Common myeloid progenitor, CD34-positive (primary cell): ENCODE measurements at regions not wholly inside any gene's neighbourhood (a gene's known extent, or its start where the extent isn't known, plus 50 kb on each side); places are given as distances from the start of the nearest gene placed in this dataset.

Experiments used
- CTCF ChIA-PET: fragments of 350-600 bp; sonication (Branson Sonifier 250); formaldehyde crosslinking; loops from one replicate; lab custom pipeline; 2021; ENCODE audit warnings: antibody characterized with exemption; lab: Charles Lee
- POLR2A ChIA-PET: fragments of 350-600 bp; sonication (Branson Sonifier 250); formaldehyde crosslinking; loops from one replicate; lab custom pipeline; 2021; ENCODE audit warnings: antibody characterized with exemption; lab: Charles Lee
- DNase-seq, 3 donors: peaks; one replicate each; pipeline versions ENCODE4 v3.0.0 to v3.0.0-alpha.2; 2013
- H3K27ac ChIP-seq, 2 experiments: 1 replicate in 1 of 2; 2 replicates in 1 of 2; pipeline ENCODE4 v1.7.0; 2013; ENCODE audit warnings: inconsistent platforms in 2 of 2, low read length in 2 of 2, mild to moderate bottlenecking in 2 of 2, low read depth in 1 of 2, moderate library complexity in 1 of 2; ENCODE audit not compliant: severe bottlenecking in 2 of 2, insufficient read depth in 1 of 2, poor library complexity in 1 of 2
- H3K27me3 ChIP-seq, 5 experiments: replicated peaks in 2 of 5; 1 replicate in 3 of 5; 2 replicates in 2 of 5; pipeline versions ENCODE4 v1.6.1 to v1.7.0; 2013; ENCODE audit warnings: low read length in 4 of 5, mild to moderate bottlenecking in 2 of 5, moderate library complexity in 2 of 5, inconsistent platforms in 1 of 5; ENCODE audit not compliant: insufficient read depth in 5 of 5, control insufficient read depth in 4 of 5
- H3K36me3 ChIP-seq, 4 experiments: 1 replicate in 2 of 4; 2 replicates in 2 of 4; pipeline versions ENCODE4 v1.6.1 to v1.7.0; 2013; ENCODE audit warnings: low read length in 3 of 4, control low read depth in 1 of 4, mild to moderate bottlenecking in 1 of 4; ENCODE audit not compliant: control insufficient read depth in 4 of 4, insufficient read depth in 4 of 4
- H3K4me1 ChIP-seq, 4 experiments: 1 replicate in 3 of 4; 2 replicates in 1 of 4; pipeline versions ENCODE4 v1.6.1 to v1.7.1; 2013; ENCODE audit warnings: low read length in 3 of 4, mild to moderate bottlenecking in 3 of 4, control low read depth in 1 of 4, inconsistent platforms in 1 of 4, moderate library complexity in 1 of 4; ENCODE audit not compliant: control insufficient read depth in 4 of 4, insufficient read depth in 4 of 4; ENCODE audit errors: control extremely low read depth in 1 of 4
- H3K4me3 ChIP-seq, 7 experiments: 1 replicate in 4 of 7; 2 replicates in 3 of 7; pipeline versions ENCODE4 v1.5.1 to v1.7.0; 2013; ENCODE audit warnings: mild to moderate bottlenecking in 7 of 7, low read length in 6 of 7, moderate library complexity in 6 of 7, inconsistent platforms in 2 of 7, low read depth in 2 of 7, control low read depth in 1 of 7; ENCODE audit not compliant: insufficient read depth in 4 of 7, control insufficient read depth in 1 of 7; ENCODE audit errors: extremely low read depth in 1 of 7
- H3K9me3 ChIP-seq, 5 experiments: 1 replicate in 4 of 5; 2 replicates in 1 of 5; pipeline versions ENCODE4 v1.6.1 to v1.7.1; 2013; ENCODE audit warnings: low read length in 4 of 5, mild to moderate bottlenecking in 2 of 5, inconsistent platforms in 1 of 5, low read depth in 1 of 5, moderate library complexity in 1 of 5; ENCODE audit not compliant: control insufficient read depth in 4 of 5, insufficient read depth in 2 of 5; ENCODE audit errors: control extremely low read depth in 1 of 5
- WGBS: methylation state at CpG from one replicate; pipeline ENCODE4 v1.1.5; 2013; ENCODE audit not compliant: insufficient coverage; 5-methylcytosine and 5-hydroxymethylcytosine counted together

DNA sequence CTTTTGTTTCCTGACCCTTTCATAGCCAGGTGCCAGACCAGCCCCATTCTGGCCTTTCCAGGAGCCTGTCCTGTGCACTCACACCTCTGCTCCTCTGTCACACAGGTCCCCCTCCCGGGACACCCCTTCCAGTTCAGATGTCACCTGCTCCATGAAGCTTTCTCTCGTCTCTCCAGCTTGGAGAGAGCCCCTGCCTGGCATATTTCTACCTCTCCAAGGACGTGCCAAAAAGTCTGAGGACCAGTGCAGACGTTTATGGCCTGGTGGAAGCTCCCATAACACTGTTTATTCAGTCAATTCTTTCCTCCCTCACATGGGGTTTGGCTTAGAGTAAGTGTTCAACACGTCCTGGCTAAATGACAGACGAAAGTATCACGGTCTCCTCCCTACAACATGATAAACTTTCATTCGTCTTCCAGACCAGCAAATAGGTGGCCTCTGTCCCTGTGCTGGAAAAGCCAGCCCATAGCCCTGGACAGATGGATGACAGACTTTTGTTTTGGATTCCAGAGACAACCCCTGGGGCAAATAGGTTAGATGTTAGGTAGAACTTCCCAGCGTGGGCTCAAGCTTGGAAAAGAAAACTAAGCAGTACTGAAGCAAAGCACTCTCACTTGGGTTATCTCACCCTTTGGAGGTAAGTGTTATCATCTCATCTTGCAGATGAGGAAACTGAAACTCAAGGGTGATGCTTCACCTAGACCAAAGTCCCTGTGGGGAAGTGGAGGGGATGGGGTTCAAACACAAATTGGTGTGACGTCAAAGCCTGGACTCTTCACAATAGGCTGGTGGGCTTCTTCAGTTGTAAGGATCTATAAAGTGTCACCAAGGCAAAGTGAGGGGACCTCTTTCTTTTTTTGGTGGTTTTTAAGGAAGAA, 52.9 kb upstream of the ECE1 start:
- H3K4me3 ChIP-seq: no peak overlapping the region
- DNase-seq: no peak
- POLR2A ChIA-PET: interaction anchor here (0.7 kb wide), 1 partner anchor 11 kb away, joined by 4 read pairs; no protein-coding TSS in a partner anchor
- WGBS: 86% methylated on average over 6 of the region's 10 CpGs
- H3K36me3 ChIP-seq: no peaks in the 10 kb centered on the region
- no peaks in the 10 kb centered on the region for H3K9me3 ChIP-seq
- H3K27ac ChIP-seq: no peak overlapping the region
- CTCF ChIA-PET: interaction anchor here (0.9 to 2.0 kb wide), 2 partner anchors 25 to 89 kb away, joined by 4 to 9 read pairs; no protein-coding TSS in a partner anchor
- peaks cover 0 to 53% (median 13%) of the 10 kb centered on the region in 5 experiments for H3K27me3 ChIP-seq
- peaks cover 2 to 44% (median 33%) of the 10 kb centered on the region in 4 experiments for H3K4me1 ChIP-seq

- POLR2A ChIA-PET: no interaction called here
- Histone ChIP-seq H3K9me3 (no peaks in the 10 kb centered on the region), H3K36me3 (no peaks in the 10 kb centered on the region), H3K4me3 (no peak overlapping the region), H3K27me3 (peaks cover 0 to 43% (median 11%) of the 10 kb centered on the region in 5 experiments), H3K27ac (no peak overlapping the region), H3K4me1 (peaks cover 11 to 57% (median 49%) of the 10 kb centered on the region in 4 experiments)
- DNase-seq: no peak
- WGBS: 95% methylated on average over 7 of the region's 10 CpGs
- CTCF ChIA-PET: no interaction called here
These were observed 51.3 kb upstream of the ECE1 start for GRCh38 chr1:21341517-21342078.

DNA sequence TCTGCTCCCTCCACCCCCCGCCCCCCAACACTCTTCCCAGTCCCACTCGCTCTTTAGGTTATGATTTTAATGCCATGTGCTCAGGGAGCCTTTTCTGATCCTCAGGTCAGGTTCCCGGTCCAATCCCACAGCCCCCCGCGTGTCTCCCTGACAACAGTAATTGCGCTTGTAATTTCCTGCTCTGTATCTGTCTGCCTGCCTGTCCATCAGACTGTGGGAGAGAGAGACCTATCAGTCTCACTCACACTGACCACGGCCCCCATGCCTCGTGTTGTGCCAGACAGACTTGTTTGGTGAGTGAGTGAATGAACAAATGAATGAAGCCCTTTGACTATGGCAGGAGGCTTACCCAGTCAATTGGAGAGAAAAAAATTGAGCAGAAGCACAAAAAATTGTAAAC, 50.8 kb upstream of the ECE1 start:
- H3K4me1 ChIP-seq: peaks cover 13 to 56% (median 51%) of the 10 kb centered on the region in 4 experiments
- H3K27me3 ChIP-seq: peaks cover 0 to 38% (median 11%) of the 10 kb centered on the region in 5 experiments
- no peaks in the 10 kb centered on the region for H3K9me3 ChIP-seq
- no peak for DNase-seq
- 69% methylated on average over 5 of the region's 8 CpGs for WGBS
- H3K4me3 ChIP-seq: no peak overlapping the region
- H3K27ac ChIP-seq: no peak overlapping the region
- ChIA-PET POLR2A (interaction anchor here (0.5 kb wide), 1 partner anchor 24 kb away, joined by 3 read pairs; no protein-coding TSS in a partner anchor), CTCF (no interaction called here)
- H3K36me3 ChIP-seq: no peaks in the 10 kb centered on the region

- DNase-seq: peak in 1 of 3 donors; percentile 22
- Histone ChIP-seq H3K9me3 (no peaks in the 10 kb centered on the region), H3K36me3 (no peaks in the 10 kb centered on the region), H3K27me3 (peaks cover 0 to 38% (median 11%) of the 10 kb centered on the region in 5 experiments), H3K27ac (no peak overlapping the region), H3K4me1 (peaks cover 15 to 56% (median 51%) of the 10 kb centered on the region in 4 experiments), H3K4me3 (no peak overlapping the region)
- WGBS: 92% methylated on average over 12 of the region's 13 CpGs
- POLR2A ChIA-PET: no interaction called here
- CTCF ChIA-PET: no interaction called here
These were observed 50.1 kb upstream of the ECE1 start for GRCh38 chr1:21340230-21340945.
